LoVo (cell line): ENCODE measurements at regions not wholly inside any gene's neighbourhood (a gene's known extent, or its start where the extent isn't known, plus 50 kb on each side); places are given as distances from the start of the nearest gene placed in this dataset.
A peak's percentile ranks its signal among the peaks of the same experiment; 100 is the strongest.

ENCODE experiments used
- DNase-seq: peaks from one replicate; pipeline ENCODE4 v3.0.0-alpha.2; 2016; ENCODE audit warnings: low spot score

DNA sequence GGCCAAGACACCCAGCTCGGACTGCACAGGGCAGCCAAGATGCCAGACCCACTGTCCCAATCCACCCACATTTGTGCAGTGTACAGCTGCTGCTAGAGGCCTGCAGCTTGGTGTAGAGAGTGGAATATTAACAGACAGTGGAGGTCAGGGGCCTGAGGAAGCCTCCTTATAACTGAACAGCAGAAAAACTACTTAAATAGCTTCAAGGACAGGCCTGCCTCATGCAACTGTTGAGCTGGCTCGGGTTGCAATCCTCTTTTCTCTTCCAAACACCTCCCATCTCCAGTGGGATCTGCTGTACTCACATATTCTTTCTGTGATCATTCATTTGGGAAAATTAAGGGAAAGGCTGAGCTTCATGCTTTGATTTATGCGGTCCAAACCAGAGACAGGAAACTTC lies 1043.2 kb upstream of the TMEM132C start:
- no peak for DNase-seq

DNA sequence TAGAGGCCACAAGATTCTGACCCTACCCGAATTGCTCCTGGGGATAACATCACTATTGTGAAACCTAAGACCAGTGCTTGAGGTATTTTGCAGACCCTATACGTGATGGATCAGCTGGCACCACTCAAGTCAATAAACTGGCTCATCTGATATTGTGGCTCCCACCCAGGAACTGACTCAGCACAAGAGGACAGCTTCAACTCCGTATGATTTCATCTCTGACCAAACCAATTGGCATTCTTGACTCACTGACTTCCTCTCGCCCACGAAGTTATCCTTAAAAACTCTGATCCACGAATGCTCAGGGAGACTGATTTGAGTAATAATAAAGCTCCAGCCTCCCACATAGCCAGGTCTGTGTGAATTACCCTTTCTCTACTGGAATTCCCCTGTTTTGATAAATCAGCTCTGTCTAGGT lies 1036.1 kb upstream of the TMEM132C start:
- peak; percentile 25 for DNase-seq

DNA sequence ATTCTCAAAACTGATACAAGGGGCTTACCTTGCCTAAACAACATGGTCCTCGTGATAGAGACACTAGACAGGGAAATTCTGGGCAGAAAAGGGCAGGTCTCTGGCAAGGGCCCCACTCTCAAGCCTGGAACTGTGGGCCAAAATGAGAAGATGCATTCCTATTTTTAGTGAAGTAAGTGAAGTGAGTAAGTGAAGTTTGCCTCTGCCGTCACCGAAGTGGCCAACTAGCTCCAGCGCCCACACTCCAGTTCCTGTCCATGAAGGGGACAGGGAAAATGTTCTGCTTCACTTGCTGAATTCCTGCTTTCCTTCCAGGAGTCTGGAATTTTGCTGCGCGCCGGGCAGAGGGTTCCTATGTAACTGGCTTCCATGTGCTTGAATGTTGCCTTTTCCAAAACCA lies 1035.6 kb upstream of the TMEM132C start:
- no peak for DNase-seq

DNA sequence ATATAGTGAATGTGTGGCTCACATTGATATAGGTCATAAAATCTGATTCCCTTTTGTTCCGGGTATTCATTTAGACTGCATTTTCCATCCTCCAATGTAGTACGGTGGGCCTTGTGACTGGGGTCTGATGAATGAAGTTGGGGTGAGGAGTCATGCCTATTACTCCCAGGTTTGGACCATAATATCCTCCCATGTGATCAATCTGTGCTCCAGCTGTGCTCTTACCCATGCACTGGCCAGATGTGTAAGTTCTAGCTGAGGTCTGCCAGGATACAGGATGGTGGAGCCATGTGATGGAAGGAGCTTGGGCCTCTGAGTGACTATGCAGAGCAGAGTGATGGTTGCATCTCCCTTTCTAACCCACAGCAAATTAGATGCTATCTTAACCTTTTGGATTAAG lies 1034.0 kb upstream of the TMEM132C start:
- DNase-seq: no peak

DNA sequence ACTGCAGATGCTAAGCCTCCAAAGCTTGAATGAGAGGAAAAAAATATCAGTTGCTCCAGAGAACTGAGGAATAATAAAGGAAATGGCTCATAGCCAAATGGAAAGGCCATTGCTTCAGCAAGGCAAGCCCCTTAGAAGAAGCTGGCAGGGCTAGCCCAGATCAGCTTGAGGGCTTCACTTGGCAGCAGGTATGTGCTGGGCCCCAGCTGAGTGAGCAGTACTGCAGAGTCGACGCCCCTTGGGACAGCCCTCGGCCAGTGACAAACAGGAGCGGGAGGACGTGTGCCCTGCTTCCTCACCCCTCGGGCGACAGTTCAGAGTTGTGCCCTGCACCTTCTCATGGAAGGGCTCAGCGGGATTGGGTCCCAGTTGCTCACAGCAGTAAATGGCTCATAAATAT lies 1031.2 kb upstream of the TMEM132C start:
- no peak for DNase-seq

DNA sequence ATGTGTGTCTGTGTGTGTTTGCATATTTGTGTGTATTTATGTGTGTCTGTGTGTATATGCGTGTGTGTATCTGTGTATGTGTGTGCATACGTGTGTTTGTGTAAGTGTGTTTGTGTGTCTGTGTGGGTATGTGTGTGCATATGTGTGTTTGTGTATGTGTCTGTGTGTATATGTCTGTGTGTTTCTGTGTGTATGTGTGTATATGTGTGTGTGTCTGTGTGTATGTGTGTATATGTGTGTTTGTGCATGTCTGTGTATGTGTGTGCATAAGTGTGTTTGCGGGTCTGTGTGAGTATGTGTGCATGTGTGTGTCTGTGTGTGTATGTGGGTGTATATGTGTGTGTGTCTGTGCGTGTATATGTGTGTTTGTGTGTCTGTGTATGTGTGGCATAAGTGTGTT lies 1030.5 kb upstream of the TMEM132C start:
- no peak for DNase-seq

DNA sequence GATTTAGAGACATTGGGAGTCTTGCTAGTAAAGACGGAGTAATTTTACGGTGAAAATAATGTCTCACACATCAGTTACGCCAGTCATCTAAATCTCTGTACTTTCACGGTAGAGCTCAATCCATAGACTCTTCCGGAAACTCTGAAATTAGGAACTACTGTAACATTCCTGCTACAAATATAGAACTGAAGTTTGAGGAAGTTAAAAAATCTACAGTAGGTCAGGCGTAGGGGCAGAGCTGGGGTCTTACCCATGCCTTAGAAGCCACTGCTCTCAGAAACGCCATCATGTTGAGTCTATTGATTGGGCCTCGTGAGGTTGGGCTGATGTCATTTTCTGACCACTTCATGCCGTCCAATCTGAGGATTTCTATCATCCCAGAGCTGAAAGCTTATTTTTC lies 1029.8 kb upstream of the TMEM132C start:
- no peak for DNase-seq

DNA sequence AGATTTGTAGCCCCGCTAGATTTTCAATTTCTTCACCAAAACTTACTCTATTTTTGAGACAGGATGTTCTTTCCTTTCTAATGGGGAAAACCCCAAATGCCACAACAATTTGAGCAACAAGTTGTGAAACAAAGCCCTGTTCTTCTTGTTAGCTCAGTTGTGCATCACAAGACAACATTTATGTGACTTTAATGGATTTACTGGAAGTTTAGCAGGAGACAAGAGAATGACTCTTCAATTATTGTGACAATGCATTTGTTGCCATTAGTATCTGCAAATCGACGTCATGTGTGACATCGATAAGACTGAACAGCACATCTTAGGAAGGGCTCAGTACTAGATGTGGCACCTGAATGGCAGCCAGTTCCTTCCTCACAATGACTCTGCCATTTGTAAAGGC lies 1028.9 kb upstream of the TMEM132C start:
- DNase-seq: no peak

DNA sequence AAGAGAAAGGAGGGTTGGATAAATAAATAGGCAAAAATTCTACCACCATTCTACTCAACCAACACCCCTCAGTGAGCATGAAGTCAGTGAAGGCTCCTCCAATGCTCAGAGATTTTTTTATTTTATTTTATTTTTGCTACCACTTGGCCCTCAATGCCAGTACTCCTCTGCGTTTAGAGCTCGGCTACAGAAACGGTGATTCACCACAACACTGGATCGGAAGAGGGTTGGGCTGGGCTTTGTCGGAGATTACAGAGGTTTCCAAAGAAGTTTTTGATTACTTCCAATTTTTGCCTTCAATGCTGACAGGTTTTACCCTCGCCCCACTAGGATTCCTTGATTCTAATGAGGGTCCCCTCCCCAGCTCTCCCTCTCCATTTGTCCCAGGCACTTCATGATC lies 1027.2 kb upstream of the TMEM132C start:
- no peak for DNase-seq

DNA sequence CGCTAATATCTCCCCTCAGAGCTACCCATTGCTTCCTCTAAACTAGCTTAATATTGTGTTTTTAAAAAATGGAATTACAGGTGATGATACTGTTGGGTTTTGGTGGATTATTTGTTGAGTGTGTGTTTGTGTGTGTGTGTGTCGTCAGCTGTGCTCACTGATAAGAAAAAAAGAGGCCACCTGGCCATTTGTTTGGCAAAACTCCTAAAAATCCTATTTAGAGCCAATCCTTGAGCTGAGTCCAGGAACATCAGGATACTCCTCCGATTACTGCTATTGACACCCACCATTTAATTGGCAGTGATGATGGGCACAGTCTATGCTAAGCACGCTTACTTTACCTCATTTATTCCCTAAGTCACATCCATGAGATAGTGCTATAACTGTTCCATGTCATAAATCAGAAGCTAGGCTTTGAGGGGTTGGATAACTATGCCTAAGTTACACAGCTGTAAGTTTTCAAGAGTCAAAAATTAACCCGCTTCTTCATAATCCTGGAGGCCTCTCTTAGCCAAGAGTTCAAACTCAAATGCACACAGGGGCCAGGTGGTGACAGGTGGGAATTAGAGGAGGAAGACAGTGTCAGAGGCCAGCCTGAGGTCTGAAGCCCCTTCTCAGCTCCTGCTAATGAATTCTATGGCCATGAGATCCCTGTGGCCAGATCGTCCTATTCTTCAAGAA lies 1026.6 kb upstream of the TMEM132C start:
- DNase-seq: no peak

DNA sequence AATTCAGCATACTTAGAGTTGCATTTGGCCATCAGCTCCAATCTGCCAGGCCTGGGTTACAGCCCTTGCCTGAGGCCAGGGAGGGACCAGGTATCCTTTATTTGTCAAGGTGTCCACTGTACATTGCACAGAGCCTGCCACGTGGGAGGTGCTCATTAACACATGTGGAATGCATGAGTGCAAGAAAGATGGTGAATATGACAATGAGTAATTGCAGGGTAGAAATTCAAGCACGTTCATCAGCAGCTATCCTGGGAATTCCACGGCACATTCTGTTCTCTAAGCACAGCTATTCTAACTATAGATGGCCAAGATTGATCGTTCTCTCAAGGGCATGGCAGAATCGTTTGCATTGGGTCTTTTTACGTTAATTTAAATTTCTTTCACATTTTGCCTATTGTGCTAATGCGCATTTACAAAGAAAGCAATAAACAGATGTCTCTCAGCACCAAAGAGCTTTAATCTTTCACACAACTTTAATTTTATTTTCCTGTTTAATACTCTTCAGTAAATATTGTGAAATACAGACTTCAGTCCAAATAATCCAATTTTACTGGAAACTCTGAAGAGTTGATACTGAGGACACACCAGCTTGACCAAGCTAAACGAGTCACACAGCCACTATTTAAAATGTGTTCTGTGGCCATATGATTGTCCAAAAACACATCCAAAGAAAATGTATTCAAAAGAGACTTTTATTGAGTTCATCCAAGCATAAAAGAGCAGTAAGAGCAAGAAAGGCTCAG lies 1025.7 kb upstream of the TMEM132C start:
- no peak for DNase-seq

DNA sequence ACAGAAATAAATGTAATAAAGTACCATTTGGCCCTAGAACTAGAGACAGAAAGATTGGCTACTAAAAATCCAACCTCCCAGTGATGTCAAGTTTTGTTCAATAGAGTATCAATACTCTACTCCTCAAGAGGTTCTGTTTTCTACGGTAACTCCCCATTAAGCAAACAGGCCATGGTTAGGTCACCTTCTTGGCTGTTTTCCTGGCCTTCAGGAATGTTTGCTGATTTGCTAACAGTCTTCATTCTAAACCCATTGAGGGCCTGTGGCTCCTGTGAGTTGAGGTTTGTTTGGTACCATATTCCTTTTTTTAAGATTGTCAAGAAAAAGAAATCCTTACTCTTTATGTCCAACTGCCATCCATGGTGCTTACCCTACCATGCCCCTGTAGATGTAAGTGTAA lies 1022.0 kb upstream of the TMEM132C start:
- DNase-seq: no peak

DNA sequence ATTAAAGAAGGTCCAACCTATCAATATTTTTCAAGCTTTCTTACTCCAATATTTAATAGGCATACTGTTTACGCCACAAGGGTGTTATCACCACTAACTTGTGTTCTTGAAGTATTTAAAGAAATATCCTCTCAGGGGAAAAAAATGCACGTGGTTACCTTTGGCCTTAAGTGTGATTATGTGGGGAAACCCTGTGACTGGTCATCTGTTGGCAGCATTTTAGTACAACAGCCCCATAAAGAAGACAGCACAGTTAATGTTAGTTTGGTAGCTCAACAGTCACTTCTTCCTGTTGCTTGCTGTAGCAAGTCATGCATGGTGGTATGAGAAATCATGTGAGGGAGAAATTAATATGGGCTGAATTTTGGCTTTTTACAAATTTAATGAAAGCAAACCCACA lies 1021.5 kb upstream of the TMEM132C start:
- no peak for DNase-seq

DNA sequence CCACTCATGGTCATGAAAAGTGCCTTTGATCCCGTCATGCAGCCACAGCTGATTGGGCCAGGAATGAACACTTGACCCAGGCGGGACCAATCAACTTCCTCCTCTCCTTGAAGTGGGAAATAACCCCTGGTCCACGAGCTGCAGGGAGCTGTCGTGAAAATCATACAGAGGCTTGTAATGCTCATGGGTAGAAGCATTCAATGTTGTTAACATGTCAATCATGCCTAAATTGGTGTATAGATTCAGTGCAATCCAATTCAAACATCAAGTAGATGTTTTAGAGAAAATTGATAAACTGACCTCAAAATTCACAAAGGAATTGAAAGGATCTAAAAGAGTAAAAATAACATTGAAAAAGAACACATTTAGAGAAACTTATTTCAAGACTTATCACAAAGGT lies 1019.0 kb upstream of the TMEM132C start:
- no peak for DNase-seq

DNA sequence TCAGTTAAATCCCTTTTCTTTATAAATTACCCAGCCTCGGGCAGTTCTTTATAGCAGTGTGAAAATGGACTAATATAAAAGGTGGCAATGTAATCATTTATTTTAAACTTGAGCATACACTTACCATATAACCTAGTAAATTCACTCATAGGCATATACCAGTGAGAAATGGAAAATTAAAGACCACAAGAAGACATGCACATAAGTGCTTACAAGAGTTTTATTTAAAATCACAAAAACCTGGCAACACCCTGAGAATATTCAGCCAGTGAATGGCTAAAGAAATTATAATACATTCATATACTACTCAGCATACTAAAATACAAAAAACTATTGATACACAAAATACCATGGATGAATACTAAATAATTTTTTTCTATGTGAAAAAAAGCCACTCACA lies 1017.5 kb upstream of the TMEM132C start:
- no peak for DNase-seq

DNA sequence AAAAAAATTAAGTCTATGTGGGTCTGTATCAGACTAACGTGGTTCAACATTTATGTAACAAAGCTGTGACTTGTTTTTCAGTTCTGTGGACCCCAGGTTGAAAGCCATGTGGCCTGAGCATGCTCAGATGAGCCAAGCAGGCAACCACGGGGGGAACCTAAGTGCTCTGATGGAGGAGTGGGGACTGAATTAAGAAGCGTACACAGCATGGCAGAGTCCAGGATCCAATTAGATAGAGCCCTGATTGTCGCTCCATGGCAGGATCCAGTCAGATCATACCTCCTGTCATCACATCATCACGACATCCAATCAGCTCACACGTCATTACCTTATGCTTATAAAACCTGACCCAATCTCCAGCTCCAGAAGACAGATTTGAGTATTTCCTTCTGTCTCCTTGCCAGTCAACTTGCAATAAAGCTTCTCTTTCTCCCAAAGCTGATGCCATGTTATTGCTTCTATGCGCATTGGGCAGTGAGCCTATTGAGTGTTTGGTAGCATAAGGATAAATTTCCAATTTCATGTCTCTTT lies 1013.1 kb upstream of the TMEM132C start:
- no peak for DNase-seq

DNA sequence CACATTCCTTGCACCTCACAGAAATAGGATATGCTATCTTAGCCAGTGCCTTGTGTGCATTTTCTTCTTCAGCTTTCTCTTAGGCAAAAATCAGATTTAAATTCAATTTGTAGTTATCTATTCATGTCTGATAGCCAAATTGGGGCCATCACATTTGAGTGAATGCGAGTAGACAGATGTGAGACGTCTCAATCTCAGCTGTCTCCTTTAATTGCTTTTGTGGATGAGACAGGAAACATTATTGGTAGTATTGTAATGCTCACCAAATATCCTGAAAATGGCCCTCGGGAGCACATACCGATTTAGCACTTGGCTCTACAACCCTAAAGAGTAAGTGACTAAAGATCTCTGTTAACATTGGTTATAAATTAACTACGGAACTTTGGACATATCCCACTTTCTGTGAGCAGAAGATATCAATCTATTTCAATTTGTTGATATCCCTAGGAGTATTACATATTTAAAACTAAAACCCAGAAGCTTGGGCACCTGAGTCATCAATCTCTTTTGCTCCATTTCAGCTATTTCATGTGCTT lies 1012.5 kb upstream of the TMEM132C start:
- DNase-seq: no peak

DNA sequence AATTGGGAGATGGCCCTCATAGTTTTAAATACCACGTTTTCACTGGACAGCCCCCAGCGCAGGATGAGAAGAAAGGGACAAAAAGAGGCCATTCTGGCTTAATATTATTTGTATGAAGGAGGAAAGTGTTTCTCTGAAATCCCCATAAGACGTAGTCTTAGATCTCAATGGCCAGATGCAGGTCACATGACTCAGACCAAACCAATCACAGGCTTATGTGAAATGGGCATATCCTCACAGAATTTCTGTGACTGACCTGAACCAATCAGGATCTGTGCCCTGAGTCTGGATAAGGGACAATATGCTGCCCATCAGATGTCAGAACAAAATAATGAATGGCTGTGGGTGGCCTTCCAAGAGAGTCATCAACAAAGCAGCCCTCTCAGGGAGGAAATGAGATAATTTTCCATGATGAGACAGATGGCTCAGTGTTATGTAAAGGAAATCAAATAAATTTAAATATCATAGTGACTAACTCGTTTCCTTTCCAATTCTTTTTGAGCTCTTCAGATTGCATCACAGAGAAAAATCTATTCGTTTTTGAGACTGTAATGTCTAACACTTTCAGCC lies 1009.5 kb upstream of the TMEM132C start:
- DNase-seq: no peak

DNA sequence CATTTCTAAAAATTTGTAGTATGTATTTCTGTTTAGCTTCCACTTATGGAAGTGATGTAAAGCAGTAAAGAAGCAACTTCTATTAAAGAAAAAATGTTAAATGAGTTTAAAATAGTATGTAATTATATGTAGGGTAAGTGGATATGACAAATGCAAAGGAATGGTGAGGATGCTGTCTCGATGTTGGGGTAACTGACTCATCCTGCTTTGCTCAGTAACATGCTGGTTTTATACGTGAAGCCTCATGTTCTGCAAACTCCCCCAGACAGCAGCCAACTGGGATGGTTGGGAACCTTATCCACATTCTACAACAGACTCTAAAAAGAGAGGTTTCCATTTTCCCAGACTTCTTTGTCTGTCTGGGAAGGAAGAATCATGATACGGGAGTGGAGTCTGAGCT lies 1006.4 kb upstream of the TMEM132C start:
- no peak for DNase-seq

DNA sequence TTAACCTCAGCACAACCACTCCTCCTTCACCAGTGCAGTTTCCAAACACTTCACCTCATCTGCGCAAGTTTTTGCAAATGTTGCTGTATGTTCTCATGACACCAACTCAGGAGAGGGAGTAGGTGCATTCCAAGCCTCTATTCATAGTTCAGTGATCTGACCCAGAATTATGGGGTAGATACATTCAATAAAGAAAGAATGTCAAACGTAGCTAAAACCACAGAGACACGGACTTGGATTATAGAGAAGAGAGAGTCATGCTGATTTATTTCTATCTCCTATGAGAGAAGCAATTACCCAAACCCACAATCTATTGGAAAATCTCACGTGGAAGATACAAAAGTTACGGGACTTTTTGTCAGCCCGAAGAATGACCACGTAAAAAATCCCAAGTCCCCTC lies 1006.0 kb upstream of the TMEM132C start:
- no peak for DNase-seq

DNA sequence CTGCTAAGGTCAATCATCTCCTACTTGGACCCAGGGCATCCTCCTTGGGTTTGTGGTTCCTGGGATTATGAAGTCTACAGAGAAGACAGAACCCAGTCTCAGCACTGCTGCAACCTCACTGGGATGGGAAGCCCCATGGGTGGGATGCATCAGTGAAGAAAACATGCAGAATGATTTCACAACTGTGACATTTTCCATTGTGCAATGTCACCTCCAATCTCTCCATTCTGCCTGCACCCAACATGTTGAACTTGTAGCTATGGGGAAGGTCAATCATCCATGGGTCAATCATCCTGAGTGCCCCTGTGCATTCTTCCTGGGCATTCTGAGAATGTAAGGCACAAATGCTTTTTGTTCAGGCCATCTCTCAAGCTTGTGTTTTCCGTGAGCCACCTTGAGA lies 1004.4 kb upstream of the TMEM132C start:
- DNase-seq: no peak

DNA sequence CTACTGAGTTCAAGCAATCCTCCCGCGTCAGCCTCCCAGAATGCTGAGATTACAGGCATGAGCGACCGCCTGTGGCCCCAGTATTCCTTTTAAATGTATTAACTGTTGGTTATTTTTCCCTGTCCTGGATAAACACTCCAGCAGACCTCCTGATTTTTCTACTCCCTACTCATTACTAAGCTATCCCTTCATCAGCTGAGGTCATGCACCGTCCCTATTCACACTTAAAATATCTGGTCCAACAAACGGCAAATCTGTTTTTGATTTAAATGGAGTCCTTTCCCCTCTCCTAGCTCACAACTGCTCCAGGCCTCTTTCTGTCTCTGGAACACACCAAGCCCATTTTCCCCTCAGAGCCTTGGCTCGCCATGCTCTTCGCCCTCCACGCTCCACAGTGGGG lies 1003.3 kb upstream of the TMEM132C start:
- DNase-seq: no peak

DNA sequence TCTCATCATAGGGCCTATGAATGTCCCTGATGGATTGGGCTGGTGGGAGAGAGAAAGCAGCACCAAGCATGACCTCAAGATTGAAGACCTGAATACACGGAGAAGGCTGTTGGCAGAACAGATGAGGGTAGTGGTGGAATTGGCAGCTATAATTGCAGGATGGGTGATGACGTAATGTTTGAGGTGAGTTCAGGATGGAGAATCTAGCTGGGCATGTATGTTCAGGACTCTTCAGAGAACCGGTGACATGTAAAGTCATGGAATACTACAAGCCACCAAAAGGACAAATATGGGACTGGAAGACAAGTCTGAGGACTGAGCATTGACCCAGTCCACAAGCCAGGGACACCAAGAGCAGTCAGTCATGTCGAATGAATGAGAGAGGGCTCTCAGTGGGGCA lies 999.8 kb upstream of the TMEM132C start:
- no peak for DNase-seq
